ENCODE measurements at regions not wholly inside any gene's neighbourhood (a gene's known extent, or its start where the extent isn't known, plus 50 kb on each side); places are given as distances from the start of the nearest gene placed in this dataset.

GRCh38 chr9:89939181-89939580 is 334.4 kb downstream of the GADD45G start:
- Histone ChIP-seq H3K79me1 (ENCODE audit: low read depth, low read length) (no peaks in the 10 kb centered on the region), H3K18ac (ENCODE audit: extremely low read depth, low read length) (no peak overlapping the region), H4K20me1 (replicated peaks in 1 of 2; ENCODE audit: control insufficient read depth in 1 of 2, insufficient read depth in 2 of 2, low read length in 2 of 2) (no peaks in the 10 kb centered on the region), H3K4me1 (replicated peaks in 1 of 4; ENCODE audit: control insufficient read depth in 3 of 4, insufficient read depth in 4 of 4, low read length in 3 of 4) (no peaks in the 10 kb centered on the region), H2AFZ (ENCODE audit: low read length) (no peak overlapping the region), H2BK120ac (replicated peaks; ENCODE audit: low read depth, low read length) (no peak overlapping the region), H3K23ac (ENCODE audit: insufficient read length) (no peak overlapping the region), H2BK15ac (ENCODE audit: low read length) (no peak overlapping the region), H2AK5ac (ENCODE audit: low read depth, low read length) (no peak overlapping the region), H2BK20ac (ENCODE audit: low read length) (no peak overlapping the region), H3K23me2 (ENCODE audit: low read depth, low read length) (no peaks in the 10 kb centered on the region), H3K14ac (ENCODE audit: insufficient read length) (no peak overlapping the region), H2BK12ac (ENCODE audit: low read depth, low read length) (no peak overlapping the region), H3K4me3 (ENCODE audit: extremely low read depth in 1 of 4, insufficient read depth in 2 of 4, low read depth in 3 of 4, low read length in 4 of 4) (no peak overlapping the region), H4K8ac (ENCODE audit: extremely low read depth, insufficient read depth, low read length) (no peak overlapping the region), H3K4me2 (ENCODE audit: insufficient read depth in 1 of 2, low read depth in 2 of 2, low read length in 2 of 2) (no peak overlapping the region), H3K4ac (replicated peaks; ENCODE audit: insufficient read length, low read depth, low read length) (no peak overlapping the region), H3K27me3 (replicated peaks in 1 of 4; ENCODE audit: control insufficient read depth in 3 of 4, extremely low read depth in 1 of 4, insufficient read depth in 3 of 4, low read length in 3 of 4) (no peaks in the 10 kb centered on the region), H3K9me3 (ENCODE audit: insufficient read depth in 2 of 2, low read depth in 1 of 2, low read length in 1 of 2) (no peaks in the 10 kb centered on the region), H3K9ac (replicated peaks in 1 of 4; ENCODE audit: extremely low read depth in 1 of 4, low read depth in 3 of 4, low read length in 3 of 4) (no peak overlapping the region), H3K36me3 (ENCODE audit: control insufficient read depth in 2 of 4, insufficient read depth in 4 of 4, low read length in 3 of 4) (no peaks in the 10 kb centered on the region), H3K27ac (ENCODE audit: low read depth, low read length) (no peak overlapping the region), H3K79me2 (ENCODE audit: control insufficient read depth in 1 of 2, insufficient read depth in 2 of 2, low read length in 2 of 2) (no peaks in the 10 kb centered on the region), H3K56ac (replicated peaks; ENCODE audit: insufficient read length, low read depth, low read length) (no peak overlapping the region), H4K5ac (ENCODE audit: insufficient read length, low read depth, low read length) (no peak overlapping the region), H4K91ac (replicated peaks; ENCODE audit: insufficient read length, low read length) (no peak overlapping the region), H2BK5ac (ENCODE audit: low read depth, low read length) (no peak overlapping the region)
- ChIA-PET CTCF (ENCODE audit: partially characterized antibody) (interaction anchor here (0.9 to 1.6 kb wide), 3 partner anchors 18 to 337 kb away, joined by 3 read pairs; no protein-coding TSS in a partner anchor), POLR2A (ENCODE audit: partially characterized antibody) (no interaction called here)
- FAIRE-seq (no peak), DNase-seq (ENCODE audit: low read depth in 1 of 2, low spot score in 2 of 2) (no peak)
- 79% methylated on average over 6 of the region's 6 CpGs; no CpG with 5 or more reads in 1 of the 2 experiments for WGBS, 2 experiments (ENCODE audit: extremely low coverage in 1 of 2, insufficient coverage in 1 of 2, insufficient read length in 1 of 2, insufficient replicate concordance in 2 of 2, low coverage in 1 of 2, low lambda C conversion rate in 2 of 2, missing lambda C conversion rate in 1 of 2)
- TF ChIP-seq E2F6 (IDR thresholded peaks at IDR 0.05) (no peak), CREB1 (IDR thresholded peaks at IDR 0.05) (no peak), PHF8 (conservative IDR thresholded peaks at IDR 0.05; ENCODE audit: low read depth, low read length) (no peak), FOSL1 (IDR thresholded peaks at IDR 0.05; ENCODE audit: insufficient read depth, low read depth, low read length) (no peak), POLR2A (IDR thresholded peaks at IDR 0.05; ENCODE audit: control extremely low read depth in 1 of 2, low read depth in 2 of 2, low read length in 2 of 2) (no peak), RAD21 (IDR thresholded peaks at IDR 0.05 in 1 of 2, conservative IDR thresholded peaks at IDR 0.05 in 1 of 2; ENCODE audit: low read depth in 2 of 2, low read length in 2 of 2) (no peak), SUZ12 (IDR thresholded peaks at IDR 0.05; ENCODE audit: low read length) (no peak), GABPA (IDR thresholded peaks at IDR 0.05; ENCODE audit: borderline replicate concordance, insufficient read depth, low read length) (no peak), RXRA (IDR thresholded peaks at IDR 0.05; ENCODE audit: insufficient read depth, low read depth, low read length) (no peak), TAF7 (optimal IDR thresholded peaks at IDR 0.05; ENCODE audit: borderline replicate concordance, low read depth, low read length) (no peak), SRF (IDR thresholded peaks at IDR 0.05; ENCODE audit: low read depth, low read length) (no peak), CHD2 (IDR thresholded peaks at IDR 0.05; ENCODE audit: low read length) (no peak), TAF1 (IDR thresholded peaks at IDR 0.05; ENCODE audit: low read depth, low read length) (no peak), CHD1 (IDR thresholded peaks at IDR 0.05; ENCODE audit: low read depth, low read length) (no peak)
- TF ChIP-seq, protein P1, sequence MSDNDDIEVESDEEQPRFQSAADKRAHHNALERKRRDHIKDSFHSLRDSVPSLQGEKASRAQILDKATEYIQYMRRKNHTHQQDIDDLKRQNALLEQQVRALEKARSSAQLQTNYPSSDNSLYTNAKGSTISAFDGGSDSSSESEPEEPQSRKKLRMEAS (IDR thresholded peaks at IDR 0.05), result no peak

Data from H1 (cell line).